ENCODE measurements at regions not wholly inside any gene's neighbourhood (a gene's known extent, or its start where the extent isn't known, plus 50 kb on each side); places are given as distances from the start of the nearest gene placed in this dataset.

DNA sequence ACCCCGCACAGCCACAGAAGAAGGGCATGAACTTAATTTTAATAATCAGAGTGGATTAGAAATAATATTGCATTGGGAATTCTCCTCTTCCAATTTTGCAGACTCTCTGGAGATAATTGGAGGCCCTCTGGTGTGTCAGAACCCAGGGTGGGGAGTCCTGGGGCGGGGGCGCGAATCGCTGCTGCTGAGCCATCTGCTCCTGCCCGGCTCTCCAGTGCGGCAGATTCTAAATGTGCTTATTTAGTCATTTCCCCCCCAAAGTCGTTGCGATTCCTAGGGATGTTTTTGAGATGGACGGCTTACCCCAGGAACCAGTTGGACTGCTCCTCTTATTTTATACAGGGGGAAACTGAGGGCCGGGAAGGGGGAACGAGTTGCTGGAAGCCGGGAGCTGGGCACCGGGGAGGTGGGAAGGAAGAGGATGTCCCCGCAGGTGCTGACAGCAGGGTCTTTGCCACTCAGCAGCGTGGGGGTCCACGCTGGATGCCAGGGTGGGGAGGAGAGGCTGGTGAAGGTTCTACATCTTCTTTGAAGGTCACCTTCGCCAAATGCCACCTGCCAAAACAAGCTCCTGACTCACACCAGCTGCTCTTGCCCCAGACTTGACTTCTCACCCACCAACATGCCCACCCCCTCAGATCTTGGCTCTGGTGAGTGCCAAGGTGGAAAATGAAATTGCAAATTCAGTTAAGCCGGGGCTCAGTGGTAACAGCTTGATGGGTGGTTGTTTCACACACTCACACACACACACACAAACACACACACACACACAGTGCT, 91.3 kb upstream of the PRR23E start:
- DNase-seq: no peak
- Histone ChIP-seq H3K27me3 (no peaks in the 10 kb centered on the region), H3K27ac (no peak overlapping the region), H3K4me3 (no peak overlapping the region), H3K9me3 (no peaks in the 10 kb centered on the region), H3K4me1 (no peaks in the 10 kb centered on the region), H3K36me3 (replicated peaks in 1 of 2; ENCODE audit: insufficient read depth in 1 of 2, low read depth in 2 of 2) (no peaks in the 10 kb centered on the region)
- TF ChIP-seq POLR2A (IDR thresholded peaks at IDR 0.05): no peak
- TF ChIP-seq, protein P1, sequence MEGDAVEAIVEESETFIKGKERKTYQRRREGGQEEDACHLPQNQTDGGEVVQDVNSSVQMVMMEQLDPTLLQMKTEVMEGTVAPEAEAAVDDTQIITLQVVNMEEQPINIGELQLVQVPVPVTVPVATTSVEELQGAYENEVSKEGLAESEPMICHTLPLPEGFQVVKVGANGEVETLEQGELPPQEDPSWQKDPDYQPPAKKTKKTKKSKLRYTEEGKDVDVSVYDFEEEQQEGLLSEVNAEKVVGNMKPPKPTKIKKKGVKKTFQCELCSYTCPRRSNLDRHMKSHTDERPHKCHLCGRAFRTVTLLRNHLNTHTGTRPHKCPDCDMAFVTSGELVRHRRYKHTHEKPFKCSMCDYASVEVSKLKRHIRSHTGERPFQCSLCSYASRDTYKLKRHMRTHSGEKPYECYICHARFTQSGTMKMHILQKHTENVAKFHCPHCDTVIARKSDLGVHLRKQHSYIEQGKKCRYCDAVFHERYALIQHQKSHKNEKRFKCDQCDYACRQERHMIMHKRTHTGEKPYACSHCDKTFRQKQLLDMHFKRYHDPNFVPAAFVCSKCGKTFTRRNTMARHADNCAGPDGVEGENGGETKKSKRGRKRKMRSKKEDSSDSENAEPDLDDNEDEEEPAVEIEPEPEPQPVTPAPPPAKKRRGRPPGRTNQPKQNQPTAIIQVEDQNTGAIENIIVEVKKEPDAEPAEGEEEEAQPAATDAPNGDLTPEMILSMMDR (IDR thresholded peaks at IDR 0.05): no peak
- ATAC-seq: no peak
- 85 to 86% methylated on average over 19 of the region's 19 CpGs for WGBS, 2 donors
- intact Hi-C loops (cut with DNase I): no loop called here

DNA sequence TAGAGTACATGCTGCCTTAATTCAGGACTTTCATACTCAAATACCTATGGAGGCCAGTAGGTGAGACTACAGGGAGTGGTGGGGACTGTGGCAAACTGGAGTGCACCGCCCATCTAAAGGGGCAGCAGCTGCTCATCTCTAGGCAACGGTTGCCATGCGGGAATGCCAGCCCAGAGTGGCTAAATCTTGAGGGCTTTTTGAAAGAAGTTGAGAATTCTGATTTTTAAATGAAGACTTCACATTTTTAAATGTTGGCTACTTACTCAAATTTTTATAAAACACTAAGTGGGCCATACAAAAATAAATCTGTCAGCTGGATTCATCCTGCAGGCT, 90.8 kb upstream of the PRR23E start:
- WGBS, 2 donors: 89 to 96% methylated on average over 3 of the region's 3 CpGs
- DNase-seq (no peak), ATAC-seq (no peak)
- intact Hi-C loops (cut with DNase I): no loop called here
- H3K4me3 ChIP-seq: no peak overlapping the region
- TF ChIP-seq, protein P1 (IDR thresholded peaks at IDR 0.05): no peak
- TF ChIP-seq POLR2A (IDR thresholded peaks at IDR 0.05): no peak
- no peaks in the 10 kb centered on the region for H3K27me3 ChIP-seq
- H3K36me3 ChIP-seq (replicated peaks in 1 of 2; ENCODE audit: insufficient read depth in 1 of 2, low read depth in 2 of 2): no peaks in the 10 kb centered on the region
- no peaks in the 10 kb centered on the region for H3K4me1 ChIP-seq
- H3K27ac ChIP-seq: no peak overlapping the region
- no peaks in the 10 kb centered on the region for H3K9me3 ChIP-seq

DNA sequence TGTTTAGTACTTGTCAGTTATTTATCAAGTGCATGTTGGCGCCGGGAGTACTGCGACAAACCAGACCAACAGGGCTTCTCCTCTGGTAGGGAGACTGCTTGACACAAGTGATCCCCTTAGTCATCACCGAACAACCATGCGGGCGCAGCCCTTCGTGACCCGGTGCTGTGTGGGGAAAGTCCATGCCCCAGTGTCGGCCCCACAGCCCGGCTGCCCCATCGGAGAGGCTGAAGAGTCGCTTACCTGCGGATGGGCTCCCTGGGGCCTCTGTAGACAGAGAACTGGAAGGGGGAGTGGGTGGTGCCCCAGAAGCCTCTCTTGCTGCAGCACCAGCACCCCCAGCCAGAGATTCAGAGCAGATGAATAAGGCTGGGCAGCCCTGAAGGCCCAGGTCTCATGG, 90.3 kb upstream of the PRR23E start:
- intact Hi-C loops (cut with DNase I): no loop called here
- ATAC-seq: no peak
- Histone ChIP-seq H3K36me3 (replicated peaks in 1 of 2; ENCODE audit: insufficient read depth in 1 of 2, low read depth in 2 of 2) (no peaks in the 10 kb centered on the region), H3K9me3 (no peaks in the 10 kb centered on the region), H3K27ac (no peak overlapping the region), H3K4me1 (no peaks in the 10 kb centered on the region), H3K4me3 (no peak overlapping the region), H3K27me3 (no peaks in the 10 kb centered on the region)
- TF ChIP-seq, protein P1 (IDR thresholded peaks at IDR 0.05): no peak
- TF ChIP-seq POLR2A (IDR thresholded peaks at IDR 0.05): no peak
- DNase-seq: no peak
- 84 to 96% methylated on average over 7 to 13 of the region's 13 CpGs for WGBS, 2 donors

DNA sequence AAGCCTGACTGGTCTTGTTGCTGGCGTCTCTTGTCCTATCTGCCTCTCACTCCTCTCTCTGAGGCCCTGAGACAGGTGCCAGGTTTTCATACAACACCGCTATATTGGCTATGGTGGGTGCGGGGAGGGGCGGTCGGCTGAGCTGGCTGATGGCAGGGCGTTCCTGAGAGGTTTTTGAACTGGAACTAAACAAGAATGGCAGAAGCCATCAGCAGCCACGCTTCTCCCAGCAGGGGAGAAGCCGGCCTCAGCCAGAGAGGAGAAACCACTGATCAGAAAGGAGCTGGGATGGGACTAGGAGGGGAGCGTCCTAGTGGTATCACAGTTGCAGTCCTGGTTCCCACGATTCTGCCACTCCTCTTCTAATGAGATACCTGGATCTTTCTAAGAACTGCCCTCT, 89.9 kb upstream of the PRR23E start:
- Histone ChIP-seq H3K36me3 (replicated peaks in 1 of 2; ENCODE audit: insufficient read depth in 1 of 2, low read depth in 2 of 2) (no peaks in the 10 kb centered on the region), H3K9me3 (no peaks in the 10 kb centered on the region), H3K4me1 (no peaks in the 10 kb centered on the region), H3K27ac (no peak overlapping the region), H3K4me3 (no peak overlapping the region), H3K27me3 (no peaks in the 10 kb centered on the region)
- intact Hi-C loops (cut with DNase I): no loop called here
- ATAC-seq (no peak), DNase-seq (no peak)
- no peak for TF ChIP-seq POLR2A (IDR thresholded peaks at IDR 0.05)
- TF ChIP-seq, protein P1 (IDR thresholded peaks at IDR 0.05): no peak
- WGBS, 2 donors: 69 to 75% methylated on average over 9 to 10 of the region's 10 CpGs

DNA sequence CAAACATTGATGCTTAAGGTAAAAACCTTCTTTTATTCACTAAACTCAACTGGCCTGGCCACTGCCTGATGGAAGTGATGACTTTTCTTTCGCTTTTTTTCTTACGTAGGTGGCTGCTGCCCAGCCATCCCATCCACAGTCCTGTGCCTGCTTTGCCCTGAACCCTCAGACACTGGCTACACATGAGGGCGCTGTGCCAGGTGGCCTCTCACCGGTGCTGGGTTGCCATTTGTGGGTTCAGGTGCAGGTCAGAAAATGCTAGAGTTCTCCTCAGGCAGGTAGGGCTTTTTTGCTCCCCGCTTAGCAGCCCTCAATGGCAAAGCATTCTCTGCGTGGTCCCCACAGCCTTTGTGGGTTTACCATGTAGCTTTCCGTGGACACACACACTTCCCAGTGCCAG, 88.3 kb upstream of the PRR23E start:
- intact Hi-C loops (cut with DNase I): no loop called here
- no peaks in the 10 kb centered on the region for H3K27me3 ChIP-seq
- no peaks in the 10 kb centered on the region for H3K9me3 ChIP-seq
- WGBS, 2 donors: 74 to 84% methylated on average over 7 of the region's 7 CpGs
- no peak overlapping the region for H3K27ac ChIP-seq
- H3K36me3 ChIP-seq (replicated peaks in 1 of 2; ENCODE audit: insufficient read depth in 1 of 2, low read depth in 2 of 2): no peaks in the 10 kb centered on the region
- ATAC-seq (no peak), DNase-seq (no peak)
- H3K4me3 ChIP-seq: no peak overlapping the region
- no peaks in the 10 kb centered on the region for H3K4me1 ChIP-seq
- TF ChIP-seq, protein P1 (IDR thresholded peaks at IDR 0.05): no peak
- TF ChIP-seq POLR2A (IDR thresholded peaks at IDR 0.05): no peak

Measured in body of pancreas (tissue), 4 donors.